ENCODE measurements at regions not wholly inside any gene's neighbourhood (a gene's known extent, or its start where the extent isn't known, plus 50 kb on each side); places are given as distances from the start of the nearest gene placed in this dataset.

DNA sequence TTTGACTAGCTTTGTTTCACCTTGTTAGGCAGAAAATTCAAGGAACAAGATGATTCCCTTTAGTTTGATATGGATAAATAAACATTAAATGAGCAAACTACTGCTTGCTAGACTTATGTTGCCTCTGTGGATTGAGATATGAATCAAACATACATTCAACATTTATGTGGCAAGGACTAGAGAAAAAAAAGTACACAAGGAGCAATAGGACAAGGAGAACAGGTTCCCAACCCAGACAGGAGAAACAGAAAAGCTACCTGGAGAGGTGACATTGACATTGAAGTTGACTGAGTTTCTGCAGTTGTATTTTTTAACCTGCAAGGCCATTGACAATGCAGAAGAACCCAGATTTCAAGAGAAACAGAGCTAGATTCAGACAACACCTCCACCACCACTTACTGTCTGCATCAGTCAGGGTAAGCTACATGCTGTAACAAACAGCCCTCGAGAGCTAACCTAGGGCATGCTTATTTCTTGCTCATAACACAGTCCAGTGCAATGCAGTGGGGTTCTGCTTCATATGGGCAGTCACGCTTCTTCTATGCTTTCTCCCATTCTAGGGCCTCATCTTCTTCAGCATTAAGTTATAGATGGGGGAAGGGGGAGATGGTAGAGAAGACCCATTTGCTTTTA, 180.9 kb upstream of the LYZL1 start:
- 96 to 98% methylated on average over 2 of the region's 2 CpGs for WGBS, 2 donors
- Histone ChIP-seq H3K9me3 (no peaks in the 10 kb centered on the region), H3K4me1 (no peaks in the 10 kb centered on the region), H3K4me3 (no peak overlapping the region), H3K27ac (no peak overlapping the region), H3K27me3 (no peaks in the 10 kb centered on the region), H3K36me3 (ENCODE audit: low read depth, missing control alignments) (no peaks in the 10 kb centered on the region)
- DNase-seq = no peak
- intact Hi-C loops (cut with DNase I; ENCODE audit: low total_unique reads) = no loop called here
- TF ChIP-seq POLR2A (IDR thresholded peaks at IDR 0.05) = no peak
- TF ChIP-seq, protein P1, sequence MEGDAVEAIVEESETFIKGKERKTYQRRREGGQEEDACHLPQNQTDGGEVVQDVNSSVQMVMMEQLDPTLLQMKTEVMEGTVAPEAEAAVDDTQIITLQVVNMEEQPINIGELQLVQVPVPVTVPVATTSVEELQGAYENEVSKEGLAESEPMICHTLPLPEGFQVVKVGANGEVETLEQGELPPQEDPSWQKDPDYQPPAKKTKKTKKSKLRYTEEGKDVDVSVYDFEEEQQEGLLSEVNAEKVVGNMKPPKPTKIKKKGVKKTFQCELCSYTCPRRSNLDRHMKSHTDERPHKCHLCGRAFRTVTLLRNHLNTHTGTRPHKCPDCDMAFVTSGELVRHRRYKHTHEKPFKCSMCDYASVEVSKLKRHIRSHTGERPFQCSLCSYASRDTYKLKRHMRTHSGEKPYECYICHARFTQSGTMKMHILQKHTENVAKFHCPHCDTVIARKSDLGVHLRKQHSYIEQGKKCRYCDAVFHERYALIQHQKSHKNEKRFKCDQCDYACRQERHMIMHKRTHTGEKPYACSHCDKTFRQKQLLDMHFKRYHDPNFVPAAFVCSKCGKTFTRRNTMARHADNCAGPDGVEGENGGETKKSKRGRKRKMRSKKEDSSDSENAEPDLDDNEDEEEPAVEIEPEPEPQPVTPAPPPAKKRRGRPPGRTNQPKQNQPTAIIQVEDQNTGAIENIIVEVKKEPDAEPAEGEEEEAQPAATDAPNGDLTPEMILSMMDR (IDR thresholded peaks at IDR 0.05) = no peak

DNA sequence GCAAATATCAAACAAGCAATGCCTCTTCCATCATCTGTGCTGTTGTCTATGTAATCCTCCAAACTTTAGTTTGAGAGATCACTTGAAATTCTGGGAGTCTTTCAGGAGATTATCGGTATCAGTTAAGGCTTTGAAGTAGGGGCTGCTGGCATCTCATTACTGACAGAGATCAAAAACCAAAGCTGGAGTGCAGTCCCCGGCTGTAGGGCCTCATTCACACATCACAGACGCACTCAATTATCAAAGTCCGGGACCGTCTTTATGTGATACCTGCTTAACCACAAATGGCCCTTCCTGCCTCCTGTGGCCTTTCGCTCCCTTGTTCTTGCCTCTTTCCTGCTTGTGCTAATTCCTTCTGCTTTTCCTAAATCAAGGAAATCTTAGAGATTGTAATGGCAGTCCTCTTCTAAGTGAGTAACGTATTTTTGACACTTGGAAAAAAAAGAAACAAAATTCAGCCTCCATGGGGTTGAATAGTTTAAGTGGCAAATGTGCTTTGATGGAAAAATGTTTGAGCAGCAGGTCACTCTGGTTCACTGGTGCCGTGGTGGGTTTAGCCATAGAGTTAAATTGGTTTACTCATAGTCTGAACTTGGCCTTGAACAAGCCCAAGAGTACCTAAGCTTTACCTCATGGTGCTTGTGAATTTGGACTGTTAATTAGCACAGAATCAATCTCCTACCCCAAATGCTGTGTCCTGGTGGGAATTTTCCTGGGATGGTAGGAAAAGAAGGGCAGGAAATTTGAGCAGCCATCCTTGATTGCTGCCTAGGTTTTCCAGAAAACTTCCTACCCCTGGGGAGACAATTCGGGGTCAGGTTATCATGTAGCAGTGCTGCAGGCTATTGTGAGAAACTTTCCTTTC, 178.9 kb upstream of the LYZL1 start:
- no peak for TF ChIP-seq POLR2A (IDR thresholded peaks at IDR 0.05)
- TF ChIP-seq, protein P1 (IDR thresholded peaks at IDR 0.05) = no peak
- no peaks in the 10 kb centered on the region for H3K36me3 ChIP-seq (ENCODE audit: low read depth, missing control alignments)
- H3K4me3 ChIP-seq = no peak overlapping the region
- no peaks in the 10 kb centered on the region for H3K4me1 ChIP-seq
- DNase-seq = no peak
- H3K27me3 ChIP-seq = no peaks in the 10 kb centered on the region
- no peak overlapping the region for H3K27ac ChIP-seq
- intact Hi-C loops (cut with DNase I; ENCODE audit: low total_unique reads) = no loop called here
- H3K9me3 ChIP-seq = no peaks in the 10 kb centered on the region
- WGBS, 2 donors = 80 to 90% methylated on average over 9 of the region's 9 CpGs

DNA sequence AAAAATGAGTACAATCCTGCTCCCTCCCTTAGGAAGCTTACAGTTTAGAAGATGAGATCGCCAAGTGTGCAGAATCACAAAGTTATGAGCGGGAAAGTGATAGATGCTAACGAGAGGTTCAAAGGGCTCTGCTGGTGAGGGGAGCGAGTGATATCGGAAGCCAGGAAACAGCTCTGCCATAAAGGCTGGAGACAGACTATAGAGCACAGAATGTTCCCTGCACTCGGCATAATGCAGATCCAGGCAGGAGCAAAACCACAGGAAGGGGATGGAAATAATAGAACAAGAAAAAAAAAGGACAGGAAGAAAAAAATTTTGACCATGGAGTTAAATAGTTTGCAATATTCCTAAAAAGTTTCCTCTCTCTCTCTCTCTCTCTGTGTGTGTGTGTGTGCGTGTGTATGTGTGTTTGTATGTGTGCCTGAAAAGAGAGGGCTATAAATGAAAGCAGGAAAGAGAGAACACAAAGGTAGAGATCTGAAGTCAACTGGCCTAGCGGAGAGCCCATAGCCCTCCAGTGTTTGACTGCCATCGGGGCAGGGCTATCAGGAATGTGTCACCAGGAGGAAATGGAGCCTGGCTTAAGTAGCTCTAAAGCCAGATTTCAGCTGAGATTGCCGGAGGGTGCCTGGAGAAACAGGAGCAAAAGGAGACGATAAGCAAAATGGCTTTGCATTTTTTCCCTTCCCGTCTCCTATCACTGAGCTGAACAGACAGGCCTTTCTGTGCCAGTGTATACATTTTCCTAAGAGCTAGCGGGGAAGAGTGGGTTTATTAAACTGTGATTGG, 175.8 kb upstream of the LYZL1 start:
- Histone ChIP-seq H3K27me3 (no peaks in the 10 kb centered on the region), H3K4me1 (no peaks in the 10 kb centered on the region), H3K36me3 (ENCODE audit: low read depth, missing control alignments) (no peaks in the 10 kb centered on the region), H3K4me3 (no peak overlapping the region), H3K9me3 (no peaks in the 10 kb centered on the region), H3K27ac (no peak overlapping the region)
- TF ChIP-seq, protein P1 (IDR thresholded peaks at IDR 0.05) = no peak
- no peak for TF ChIP-seq POLR2A (IDR thresholded peaks at IDR 0.05)
- DNase-seq = no peak
- 74 to 82% methylated on average over 13 of the region's 13 CpGs for whole genome bisulfite sequencing, 2 donors
- intact Hi-C loops (cut with DNase I; ENCODE audit: low total_unique reads) = no loop called here

DNA sequence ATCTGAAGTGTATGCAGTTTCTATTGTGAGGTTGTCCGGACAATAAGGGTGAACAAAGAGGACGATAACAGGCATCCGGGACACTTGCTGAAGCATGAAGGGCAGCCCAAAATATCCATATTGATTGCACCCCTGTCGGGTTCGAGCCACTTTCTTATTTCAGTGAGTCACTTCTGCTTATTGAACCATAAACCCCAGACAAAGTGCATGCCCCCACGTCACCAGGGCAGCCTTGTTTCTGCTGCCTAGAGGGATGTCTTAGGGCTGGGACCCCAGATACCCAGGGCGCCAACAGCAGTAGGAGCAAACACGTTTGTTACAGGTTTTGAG, 175.3 kb upstream of the LYZL1 start:
- Histone ChIP-seq H3K9me3 (no peaks in the 10 kb centered on the region), H3K27me3 (no peaks in the 10 kb centered on the region), H3K27ac (no peak overlapping the region), H3K4me3 (no peak overlapping the region), H3K36me3 (ENCODE audit: low read depth, missing control alignments) (no peaks in the 10 kb centered on the region), H3K4me1 (no peaks in the 10 kb centered on the region)
- intact Hi-C loops (cut with DNase I; ENCODE audit: low total_unique reads) = no loop called here
- no peak for TF ChIP-seq POLR2A (IDR thresholded peaks at IDR 0.05)
- TF ChIP-seq, protein P1 (IDR thresholded peaks at IDR 0.05) = no peak
- WGBS, 2 donors = 76 to 84% methylated on average over 8 of the region's 8 CpGs
- no peak for DNase-seq
